NCI-H69 (cell line): ENCODE measurements at regions not wholly inside any gene's neighbourhood (a gene's known extent, or its start where the extent isn't known, plus 50 kb on each side); places are given as distances from the start of the nearest gene placed in this dataset.

Experiments used
- DNase-seq: peaks from one replicate; lab custom pipeline; 2025; lab: John Stamatoyannopoulos, UW

- peak; percentile 89 for DNase-seq
These were observed 162.8 kb downstream of the FBXO8 start for GRCh38 chr4:174120446-174121295.

DNA sequence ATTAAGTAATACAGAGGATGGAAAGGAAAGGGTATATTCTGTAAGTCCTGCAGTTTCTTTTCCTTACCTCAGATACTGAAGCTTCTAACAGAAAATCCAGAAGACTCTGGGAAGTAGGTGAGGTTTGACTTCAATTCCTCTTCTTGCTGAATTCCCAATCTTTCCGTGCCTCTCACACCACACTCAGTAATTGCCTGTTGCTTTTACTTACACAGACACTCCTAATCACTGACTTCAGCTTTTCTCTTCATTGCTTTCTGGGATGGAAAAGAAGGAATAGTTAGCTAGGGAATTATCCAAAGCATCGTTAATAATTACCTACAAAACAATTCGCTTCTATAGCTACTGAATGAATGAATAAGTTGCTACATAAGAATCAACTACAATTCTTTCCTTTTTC, 163.6 kb downstream of the FBXO8 start:
- DNase-seq: peak; percentile 59

- peak; percentile 12 for DNase-seq
These were observed 164.4 kb downstream of the FBXO8 start for GRCh38 chr4:174119051-174119450.

- peak; percentile 22 for DNase-seq
These were observed 165.3 kb downstream of the FBXO8 start for GRCh38 chr4:174118171-174118570.

- DNase-seq: no peak
These were observed 166.0 kb downstream of the FBXO8 start for GRCh38 chr4:174117445-174117844.

DNA sequence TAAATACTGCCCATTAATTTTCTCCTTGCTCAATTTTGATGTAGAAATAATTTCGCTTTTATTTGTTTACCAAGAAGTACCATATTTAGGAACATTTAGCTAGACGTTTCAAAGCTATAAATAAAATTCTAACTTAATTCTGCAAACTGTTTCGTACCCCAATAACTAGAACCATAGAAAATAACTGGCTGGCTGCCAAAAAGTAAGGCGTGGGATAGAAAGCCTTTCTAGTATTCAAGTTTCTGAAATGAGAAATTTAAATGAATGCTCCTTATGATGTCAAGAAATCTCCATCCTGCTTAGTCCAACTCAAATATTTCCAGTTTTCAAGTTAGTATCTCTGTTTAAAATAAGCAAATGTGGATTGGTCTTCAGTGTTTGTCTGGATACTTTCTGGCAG, 167.4 kb downstream of the FBXO8 start:
- no peak for DNase-seq

- DNase-seq: peak; percentile 90
These were observed 172.0 kb downstream of the FBXO8 start for GRCh38 chr4:174111422-174111821.

- no peak for DNase-seq
These were observed 173.3 kb downstream of the FBXO8 start for GRCh38 chr4:174110180-174110579.

- no peak for DNase-seq
These were observed 175.6 kb downstream of the FBXO8 start for GRCh38 chr4:174107746-174108354.

- no peak for DNase-seq
These were observed 178.3 kb downstream of the FBXO8 start for GRCh38 chr4:174105202-174105601.

DNA sequence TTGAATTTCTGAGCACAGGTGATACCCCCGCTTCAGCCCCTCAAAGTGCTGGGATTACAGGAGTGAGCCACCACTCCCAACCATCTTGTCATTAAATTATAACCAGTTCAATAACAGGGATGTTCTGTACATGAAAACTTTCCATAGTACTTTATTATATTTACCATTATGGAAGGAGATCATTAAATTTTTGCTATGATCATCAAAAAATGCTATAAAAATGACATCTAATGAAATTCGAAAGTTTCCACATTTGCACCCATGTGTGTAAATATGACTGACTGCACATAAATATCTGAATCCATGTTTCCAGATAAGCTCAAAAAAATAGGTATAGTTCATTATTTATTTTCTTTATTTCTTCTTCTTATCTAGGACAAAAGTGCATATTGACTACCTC, 182.6 kb downstream of the FBXO8 start:
- no peak for DNase-seq

DNA sequence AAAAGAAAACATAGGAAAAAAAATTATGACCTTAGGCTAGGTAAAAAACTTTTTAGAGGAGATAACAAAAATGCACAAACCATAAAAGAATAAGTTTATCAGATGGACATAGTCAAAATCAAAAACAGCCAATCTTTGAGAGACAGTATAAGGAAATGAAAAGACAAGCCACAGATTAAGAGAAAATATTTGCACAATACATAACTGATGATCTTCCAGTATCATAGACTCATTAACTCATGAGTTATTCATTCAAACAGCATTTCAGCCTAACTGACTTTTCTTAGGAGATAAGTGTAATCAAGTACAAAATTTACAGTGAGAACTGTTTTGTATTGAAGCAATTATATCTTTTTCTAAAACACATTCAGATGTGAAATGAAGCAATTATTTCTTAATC, 183.8 kb downstream of the FBXO8 start:
- no peak for DNase-seq

DNA sequence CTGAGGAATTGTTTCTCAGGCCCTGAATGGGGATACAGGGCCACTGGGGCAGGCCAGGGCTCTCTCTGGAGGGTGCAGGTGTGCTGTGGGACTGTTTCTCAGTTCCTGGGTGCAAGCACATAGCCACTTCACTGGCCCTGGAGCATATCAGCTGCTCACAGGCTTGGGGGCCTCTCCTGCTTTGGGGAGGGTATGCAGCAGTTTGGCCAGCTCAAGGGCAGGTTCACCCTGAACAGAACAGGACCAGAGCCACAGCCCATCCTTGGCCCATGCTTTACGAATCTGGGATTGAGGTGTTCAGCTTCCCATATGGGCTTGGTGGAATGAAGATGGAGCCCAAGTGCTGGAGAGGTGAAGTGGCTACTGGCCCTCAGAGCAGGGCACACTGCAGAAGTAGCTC, 186.5 kb downstream of the FBXO8 start:
- DNase-seq: no peak

DNA sequence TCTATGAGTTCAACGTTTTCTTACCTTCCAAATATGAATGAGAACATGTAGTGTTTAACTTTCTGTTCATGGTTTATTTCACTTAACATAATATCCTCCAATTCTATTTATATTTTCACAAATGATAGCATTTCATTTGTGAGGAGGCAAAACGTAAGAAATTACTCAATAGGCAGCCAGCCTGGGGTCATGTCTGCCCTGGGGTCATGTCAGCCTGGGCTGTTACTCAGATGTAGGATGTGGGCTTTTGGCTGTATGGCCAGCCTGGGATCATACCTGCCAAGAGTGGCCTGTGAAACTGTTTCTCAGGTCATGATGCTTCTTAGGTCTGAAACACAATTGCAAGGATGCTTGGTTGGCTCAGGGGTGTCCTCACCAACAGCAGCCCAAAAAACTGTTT, 187.0 kb downstream of the FBXO8 start:
- DNase-seq: no peak

DNA sequence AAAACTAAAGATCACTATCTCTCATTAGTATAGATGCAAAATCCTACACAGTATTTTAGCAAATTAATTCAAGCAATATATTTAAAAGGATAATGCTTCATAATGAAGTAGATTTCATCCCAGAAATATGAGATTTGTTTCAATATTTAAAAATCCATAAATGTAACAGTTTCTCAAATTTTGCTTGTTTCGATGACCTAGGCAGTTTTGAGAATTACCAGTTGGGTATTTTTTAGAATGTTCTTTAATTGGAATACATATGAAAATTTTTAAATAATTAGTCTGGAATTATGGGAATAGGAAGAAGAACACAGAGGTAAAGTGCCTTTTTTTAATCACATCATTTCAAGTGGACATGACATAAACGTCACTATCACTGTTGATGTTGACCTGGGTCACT, 192.3 kb downstream of the FBXO8 start:
- DNase-seq: no peak

- DNase-seq: no peak
These were observed 193.8 kb downstream of the FBXO8 start for GRCh38 chr4:174089711-174090110.

DNA sequence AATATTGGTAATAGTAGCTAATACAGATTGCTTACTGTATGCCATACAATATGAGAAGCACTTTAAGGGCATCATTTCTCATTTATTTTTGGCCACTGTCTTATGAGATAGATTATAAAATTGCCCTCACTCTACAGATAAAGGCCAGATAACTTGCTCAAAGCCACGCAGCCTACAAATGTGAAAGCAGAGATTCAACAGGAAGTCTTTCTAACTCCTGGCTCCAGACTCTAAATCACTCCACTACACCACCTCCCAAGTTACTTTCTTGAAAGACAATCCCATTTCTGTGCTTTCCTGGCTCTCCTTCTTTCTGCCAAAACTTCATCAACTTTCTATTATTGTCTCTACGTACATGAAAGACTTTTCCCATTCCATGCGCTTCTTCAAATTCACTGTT, 194.7 kb downstream of the FBXO8 start:
- no peak for DNase-seq

- peak; percentile 76 for DNase-seq
These were observed 196.4 kb downstream of the FBXO8 start for GRCh38 chr4:174086829-174087799.

- DNase-seq: no peak
These were observed 198.5 kb downstream of the FBXO8 start for GRCh38 chr4:174084981-174085380.

DNA sequence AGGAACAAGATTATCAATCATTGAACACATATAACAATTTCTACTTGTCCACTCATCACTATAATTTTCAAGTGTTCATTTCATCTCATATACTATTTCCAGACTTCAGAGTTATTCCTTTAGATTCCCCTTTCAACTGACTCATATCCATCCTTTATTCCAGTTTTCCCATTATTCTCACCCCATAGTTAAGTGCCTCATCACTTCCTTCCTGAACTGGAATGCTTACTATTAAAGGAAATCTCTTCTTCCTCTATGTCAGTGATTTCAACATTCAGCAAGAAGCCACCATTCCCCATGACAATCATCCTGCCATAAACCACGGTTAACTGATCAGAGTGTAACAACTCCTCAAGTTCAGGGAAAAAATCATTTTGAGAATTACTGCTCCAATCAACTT, 198.9 kb downstream of the FBXO8 start:
- DNase-seq: no peak

- no peak for DNase-seq
These were observed 203.1 kb downstream of the FBXO8 start for GRCh38 chr4:174080361-174080760.

DNA sequence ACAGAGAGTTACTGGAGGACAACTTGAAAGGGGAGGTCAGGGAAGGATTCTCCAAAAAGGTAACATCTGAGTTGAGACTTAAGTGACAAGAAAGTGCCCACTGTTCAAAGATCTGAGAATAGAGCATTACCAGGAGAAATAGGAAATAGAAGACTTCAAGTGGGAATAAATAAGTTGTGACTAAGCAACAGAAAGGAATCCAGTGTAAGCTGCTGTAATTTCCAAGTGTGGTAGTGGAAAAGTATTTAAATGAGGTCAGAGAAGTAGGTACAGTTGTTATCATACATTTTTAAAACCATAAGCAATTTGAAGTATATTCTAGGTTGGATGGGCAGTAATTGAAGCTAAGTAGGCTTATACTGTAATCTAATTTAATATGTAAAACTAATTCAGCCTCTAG, 211.9 kb downstream of the FBXO8 start:
- no peak for DNase-seq
